ENCODE measurements at regions not wholly inside any gene's neighbourhood (a gene's known extent, or its start where the extent isn't known, plus 50 kb on each side); places are given as distances from the start of the nearest gene placed in this dataset.

- TF ChIP-seq POLR2AphosphoS5 (IDR thresholded peaks at IDR 0.05), result no peak
- TF ChIP-seq CTCF (IDR thresholded peaks at IDR 0.05), result no peak
- TF ChIP-seq EP300 (IDR thresholded peaks at IDR 0.05), result no peak
- no peak for TF ChIP-seq POLR2A (IDR thresholded peaks at IDR 0.05)
- 57 to 76% (median 66%) methylated on average over 1 of the region's 1 CpG for WGBS, 5 donors
- no peaks in the 10 kb centered on the region for H3K27me3 ChIP-seq
- intact Hi-C loops (cut with DNase I; ENCODE audit: low total_unique reads), result no loop called here
- H3K9me3 ChIP-seq, result peaks cover 0 to 4% (median 0%) of the 10 kb centered on the region in 4 donors
- DNase-seq, result no peak
- no peak overlapping the region for H3K27ac ChIP-seq
- H3K4me1 ChIP-seq, result no peaks in the 10 kb centered on the region
- no peaks in the 10 kb centered on the region for H3K36me3 ChIP-seq
- H3K4me3 ChIP-seq, result no peak overlapping the region
Measured at GRCh38 chr2:139585101-139585500, 804.9 kb upstream of the NXPH2 start.

- no peak overlapping the region for H3K27ac ChIP-seq
- H3K4me3 ChIP-seq, result no peak overlapping the region
- H3K4me1 ChIP-seq, result no peaks in the 10 kb centered on the region
- 0 to 10% (median 6%) methylated on average over 1 of the region's 1 CpG for WGBS, 5 donors
- no peaks in the 10 kb centered on the region for H3K27me3 ChIP-seq
- H3K36me3 ChIP-seq, result no peaks in the 10 kb centered on the region
- no peaks in the 10 kb centered on the region for H3K9me3 ChIP-seq
- no peak for DNase-seq
- intact Hi-C loops (cut with DNase I; ENCODE audit: low total_unique reads), result no loop called here
- no peak for TF ChIP-seq POLR2A (IDR thresholded peaks at IDR 0.05)
- no peak for TF ChIP-seq CTCF (IDR thresholded peaks at IDR 0.05)
- TF ChIP-seq EP300 (IDR thresholded peaks at IDR 0.05), result no peak
- TF ChIP-seq POLR2AphosphoS5 (IDR thresholded peaks at IDR 0.05), result no peak
Measured at GRCh38 chr2:139574371-139574770, 794.2 kb upstream of the NXPH2 start.

GRCh38 chr2:139556789-139557188 lies 776.6 kb upstream of the NXPH2 start:
- TF ChIP-seq EP300 (IDR thresholded peaks at IDR 0.05) (no peak), POLR2AphosphoS5 (IDR thresholded peaks at IDR 0.05) (no peak), POLR2A (IDR thresholded peaks at IDR 0.05) (no peak)
- H3K4me1 ChIP-seq, result no peaks in the 10 kb centered on the region
- H3K9me3 ChIP-seq, result peaks cover 0 to 6% (median 0%) of the 10 kb centered on the region in 4 donors
- H3K36me3 ChIP-seq, result no peaks in the 10 kb centered on the region
- no peak for DNase-seq
- H3K4me3 ChIP-seq, result no peak overlapping the region
- intact Hi-C loops (cut with DNase I; ENCODE audit: low total_unique reads), result no loop called here
- WGBS, 5 donors, result 86 to 98% (median 92%) methylated on average over 5 of the region's 5 CpGs
- H3K27ac ChIP-seq, result no peak overlapping the region
- H3K27me3 ChIP-seq, result no peaks in the 10 kb centered on the region

- Histone ChIP-seq H3K27me3 (no peaks in the 10 kb centered on the region), H3K4me3 (no peak overlapping the region), H3K27ac (no peak overlapping the region), H3K36me3 (no peaks in the 10 kb centered on the region), H3K9me3 (no peaks in the 10 kb centered on the region), H3K4me1 (peaks cover 0 to 6% (median 0%) of the 10 kb centered on the region in 4 donors)
- intact Hi-C loops (cut with DNase I; ENCODE audit: low total_unique reads), result no loop called here
- no peak for TF ChIP-seq POLR2A (IDR thresholded peaks at IDR 0.05)
- TF ChIP-seq CTCF (IDR thresholded peaks at IDR 0.05), result no peak
- TF ChIP-seq EP300 (IDR thresholded peaks at IDR 0.05), result no peak
- no peak for TF ChIP-seq POLR2AphosphoS5 (IDR thresholded peaks at IDR 0.05)
- DNase-seq, result no peak
Measured at GRCh38 chr2:139550873-139551272, 770.7 kb upstream of the NXPH2 start.

GRCh38 chr2:139550341-139550740 lies 770.2 kb upstream of the NXPH2 start:
- Histone ChIP-seq H3K27ac (no peak overlapping the region), H3K4me3 (no peak overlapping the region), H3K9me3 (no peaks in the 10 kb centered on the region), H3K4me1 (peaks cover 0 to 6% (median 0%) of the 10 kb centered on the region in 4 donors), H3K36me3 (no peaks in the 10 kb centered on the region), H3K27me3 (no peaks in the 10 kb centered on the region)
- no peak for DNase-seq
- TF ChIP-seq POLR2A (IDR thresholded peaks at IDR 0.05), result no peak
- TF ChIP-seq EP300 (IDR thresholded peaks at IDR 0.05), result no peak
- TF ChIP-seq CTCF (IDR thresholded peaks at IDR 0.05), result no peak
- TF ChIP-seq POLR2AphosphoS5 (IDR thresholded peaks at IDR 0.05), result no peak
- WGBS, 5 donors, result 0 to 28% (median 0%) methylated on average over 1 of the region's 1 CpG
- intact Hi-C loops (cut with DNase I; ENCODE audit: low total_unique reads), result no loop called here
